ENCODE measurements at regions not wholly inside any gene's neighbourhood (a gene's known extent, or its start where the extent isn't known, plus 50 kb on each side); places are given as distances from the start of the nearest gene placed in this dataset.

GRCh38 chr7:42590771-42591310 lies 321.0 kb downstream of the C7orf25 start:
- TF ChIP-seq GATA3 (IDR thresholded peaks at IDR 0.05; ENCODE audit: low read depth, low read length) (no peak), GATA2 (IDR thresholded peaks at IDR 0.05; ENCODE audit: low read depth, low read length) (no peak)

Data from SH-SY5Y (cell line).